K562 (cell line): ENCODE measurements at regions not wholly inside any gene's neighbourhood (a gene's known extent, or its start where the extent isn't known, plus 50 kb on each side); places are given as distances from the start of the nearest gene placed in this dataset.

Experiments
- ATAC-seq: fragments of 200-7000 bp; cut with Tn5 transposase; 3 replicates; pipeline ENCODE4 v1.9.1; 2020; ENCODE audit warnings: moderate library complexity
- BruUV-seq: library from RNA; stranded (reverse); fragments of 400-500 nt; replicated peaks from 2 replicates; lab custom pipeline; 2021; lab: Mats Ljungman, UMichigan
- CTCF ChIA-PET: fragments of 300-600 bp; formaldehyde crosslinking; extraction: SDS; loops from one replicate; lab custom pipeline; 2021; ENCODE audit warnings: low intra/inter-chr PET ratio; lab: Yijun Ruan, JAX
- POLR2A ChIA-PET: fragments of 300-600, 350-650 bp; sonication (Branson Sonifier 250); formaldehyde crosslinking; extraction: SDS; loops from one replicate; lab custom pipeline; 2021; ENCODE audit warnings: antibody characterized with exemption, inconsistent platforms; lab: Yijun Ruan, JAX
- DNase-seq, 4 experiments: peaks; one replicate each; pipeline versions ENCODE4 v3.0.0 to v3.0.0-alpha.2; 2011 to 2018; ENCODE audit warnings: low spot score in 3 of 4, mixed read lengths in 3 of 4; ENCODE audit errors: extremely low read depth in 1 of 4
- FAIRE-seq: peaks from 2 replicates; lab custom pipeline; 2011; peaks lifted over from hg19 to GRCh38; lab: Jason Lieb, UNC
- H2AFZ ChIP-seq: 2 replicates; pipeline ENCODE4 v1.6.0; 2011; ENCODE audit warnings: low read depth, low read length, control low read depth, inconsistent platforms
- H3K27ac ChIP-seq: fragments of 200-600 bp; 3 replicates; pipeline ENCODE4 v1.8.0; 2011; ENCODE audit warnings: low read depth, mild to moderate bottlenecking, control low read depth, inconsistent platforms, low read length, moderate library complexity, mixed read lengths; ENCODE audit errors: extremely low read depth
- H3K27me3 ChIP-seq, 2 experiments: fragments of 300-600 bp in 1 of 2; 2 replicates in 1 of 2; 3 replicates in 1 of 2; pipeline versions ENCODE4 v1.6.0 to v1.8.0; 2011; ENCODE audit warnings: inconsistent platforms in 2 of 2, low read length in 2 of 2, mild to moderate bottlenecking in 1 of 2, mixed read lengths in 1 of 2, moderate library complexity in 1 of 2; ENCODE audit not compliant: control insufficient read depth in 2 of 2, insufficient read depth in 2 of 2
- H3K36me3 ChIP-seq: fragments of 300-600 bp; 3 replicates; pipeline ENCODE4 v1.8.0; 2011; ENCODE audit warnings: mild to moderate bottlenecking, low read length, inconsistent platforms; ENCODE audit not compliant: control insufficient read depth, insufficient read depth
- H3K4me1 ChIP-seq, 2 experiments: fragments of 200-600 bp in 1 of 2; replicated peaks in 1 of 2; 2 replicates in 1 of 2; 3 replicates in 1 of 2; pipeline versions ENCODE4 v1.5.1 to v1.8.0; 2011; ENCODE audit warnings: inconsistent platforms in 2 of 2, low read length in 2 of 2, mild to moderate bottlenecking in 1 of 2, mixed read lengths in 1 of 2, moderate library complexity in 1 of 2; ENCODE audit not compliant: control insufficient read depth in 2 of 2, insufficient read depth in 2 of 2
- H3K4me2 ChIP-seq: 2 replicates; pipeline ENCODE4 v1.6.1; 2011; ENCODE audit warnings: low read length, control low read depth, inconsistent platforms, mixed read lengths; ENCODE audit not compliant: insufficient read depth
- H3K4me3 ChIP-seq: fragments of 200-600 bp; sonication (generic), shearing (Covaris generic); 2 replicates; pipeline ENCODE4 v1.5.1; 2016; ENCODE audit warnings: control low read depth, inconsistent platforms
- H3K79me2 ChIP-seq: fragments of 200-600 bp; 3 replicates; pipeline ENCODE4 v1.8.0; 2011; ENCODE audit warnings: low read length, inconsistent platforms; ENCODE audit not compliant: control insufficient read depth, insufficient read depth
- H3K9ac ChIP-seq, 2 experiments: 2 replicates each; pipeline versions ENCODE4 v1.6.0 to v1.6.1; 2011; ENCODE audit warnings: low read depth in 2 of 2, low read length in 2 of 2, control low read depth in 1 of 2, inconsistent platforms in 1 of 2, mild to moderate bottlenecking in 1 of 2, mixed read lengths in 1 of 2; ENCODE audit not compliant: insufficient read depth in 1 of 2
- H3K9me1 ChIP-seq: one replicate; pipeline ENCODE4 v1.6.0; 2011; ENCODE audit warnings: inconsistent platforms, mild to moderate bottlenecking, low read length, moderate library complexity; ENCODE audit not compliant: control insufficient read depth, insufficient read depth
- H3K9me3 ChIP-seq: replicated peaks from 2 replicates; pipeline ENCODE4 v1.5.1; 2011; ENCODE audit warnings: low read depth, low read length, inconsistent platforms; ENCODE audit not compliant: control insufficient read depth, insufficient read depth
- H4K20me1 ChIP-seq: replicated peaks from 2 replicates; pipeline ENCODE4 v1.6.1; 2011; ENCODE audit warnings: low read length, inconsistent platforms, mixed read lengths; ENCODE audit not compliant: control insufficient read depth, insufficient read depth
- CBX3 ChIP-seq, 2 experiments: IDR thresholded peaks; 1 replicate in 1 of 2; 2 replicates in 1 of 2; pipeline ENCODE4 v1.6.1; 2012; ENCODE audit warnings: inconsistent platforms in 2 of 2, low read length in 2 of 2, borderline replicate concordance in 1 of 2, control low read depth in 1 of 2
- CCAR2 ChIP-seq: fragments of 200-400 bp; formaldehyde crosslinking; IDR thresholded peaks from 2 replicates; pipeline ENCODE4 v1.6.1; 2017; ENCODE audit warnings: mild to moderate bottlenecking, low read depth, low read length
- CEBPB ChIP-seq: fragments of 450-650 bp; IDR thresholded peaks from 2 replicates; pipeline ENCODE4 v1.6.1; 2016; ENCODE audit warnings: missing genetic modification characterization, missing compliant biosample characterization
- GTF2E2 ChIP-seq: fragments of 200-800 bp; sonication (Bioruptor generic); IDR thresholded peaks from 2 replicates; pipeline ENCODE4 v1.6.1; 2016; ENCODE audit warnings: missing genetic modification characterization, missing compliant biosample characterization
- HNRNPH1 ChIP-seq: fragments of 200-400 bp; formaldehyde crosslinking; optimal IDR thresholded peaks from 2 replicates; pipeline ENCODE3; 2017; ENCODE audit warnings: low read depth, mild to moderate bottlenecking, low read length, moderate library complexity
- MECOM ChIP-seq: fragments of 250-450 bp; sonication (Bioruptor Pico); IDR thresholded peaks from 2 replicates; pipeline ENCODE4 v1.8.0; 2022; ENCODE audit warnings: inconsistent platforms
- RBM14 ChIP-seq: fragments of 200-400 bp; formaldehyde crosslinking; IDR thresholded peaks from 2 replicates; pipeline ENCODE4 v1.6.1; 2018; ENCODE audit warnings: low read depth, mild to moderate bottlenecking, low read length, moderate library complexity, borderline replicate concordance; ENCODE audit not compliant: insufficient read depth
- SMAD1 ChIP-seq: fragments of 150-350 bp; IDR thresholded peaks from 2 replicates; pipeline ENCODE4 v1.6.1; 2014; ENCODE audit warnings: low read length, low read depth; ENCODE audit not compliant: partially characterized antibody
- SRF ChIP-seq, 2 experiments: fragments of 250-450, 450-650 bp in 1 of 2; sonication (Bioruptor Pico) in 1 of 2; sonication (generic) in 1 of 2; formaldehyde crosslinking; IDR thresholded peaks; 2 replicates each; pipeline versions ENCODE4 v1.5.0 to v1.5.1; 2020 to 2022; ENCODE audit warnings: mild to moderate bottlenecking in 1 of 2, missing genetic modification reagents in 1 of 2
- TAF7 ChIP-seq: fragments of 450-650 bp; IDR thresholded peaks from 2 replicates; pipeline ENCODE4 v1.6.1; 2016; ENCODE audit warnings: missing genetic modification characterization, missing compliant biosample characterization
- TEAD2 ChIP-seq: fragments of 450-650 bp; IDR thresholded peaks from 2 replicates; pipeline ENCODE4 v1.6.1; 2016; ENCODE audit warnings: missing genetic modification characterization, control low read depth, missing compliant biosample characterization
- TRIM24 ChIP-seq, 2 experiments: fragments of 450-650 bp; IDR thresholded peaks; 2 replicates each; pipeline ENCODE4 v1.6.1; 2016
- U2AF2 ChIP-seq: fragments of 200-400 bp; formaldehyde crosslinking; optimal IDR thresholded peaks from 2 replicates; pipeline ENCODE3; 2017; ENCODE audit warnings: low read depth, mild to moderate bottlenecking, low read length
- ZNF12 ChIP-seq: sonication (generic); formaldehyde crosslinking; IDR thresholded peaks from 2 replicates; pipeline ENCODE4 v1.4.0; 2020; ENCODE audit warnings: mild to moderate bottlenecking, missing genetic modification reagents
- ZNF124 ChIP-seq: sonication (generic); formaldehyde crosslinking; IDR thresholded peaks from 2 replicates; pipeline ENCODE4 v1.8.1; 2022; ENCODE audit warnings: missing genetic modification reagents
- WGBS: fragments of 100-300 bp; shearing (Covaris generic); methylation state at CpG from one replicate; pipeline ENCODE4 v1.1.6; 2016; ENCODE audit warnings: low coverage, mixed read lengths; ENCODE audit not compliant: insufficient coverage; ENCODE audit errors: missing lambda C conversion rate; 5-methylcytosine and 5-hydroxymethylcytosine counted together
- in situ Hi-C: fragments of 300-500 bp; cut with MboI; formaldehyde crosslinking; loops from 4 replicates; pipeline ENCODE4 v1.15.0; 2018; ENCODE audit warnings: inconsistent platforms, mixed read lengths
- intact Hi-C: fragments of 100-400 bp; cut with micrococcal nuclease; formaldehyde crosslinking; loops from 2 replicates; pipeline ENCODE4 v1.14.2; 2022
- TF ChIP-seq, protein P1 (sequence below), 2 experiments: fragments of 450-650 bp; conservative IDR thresholded peaks; 2 replicates each; pipeline ENCODE4 v1.6.1; 2017; ENCODE audit warnings: mild to moderate bottlenecking in 2 of 2, moderate library complexity in 2 of 2

DNA sequence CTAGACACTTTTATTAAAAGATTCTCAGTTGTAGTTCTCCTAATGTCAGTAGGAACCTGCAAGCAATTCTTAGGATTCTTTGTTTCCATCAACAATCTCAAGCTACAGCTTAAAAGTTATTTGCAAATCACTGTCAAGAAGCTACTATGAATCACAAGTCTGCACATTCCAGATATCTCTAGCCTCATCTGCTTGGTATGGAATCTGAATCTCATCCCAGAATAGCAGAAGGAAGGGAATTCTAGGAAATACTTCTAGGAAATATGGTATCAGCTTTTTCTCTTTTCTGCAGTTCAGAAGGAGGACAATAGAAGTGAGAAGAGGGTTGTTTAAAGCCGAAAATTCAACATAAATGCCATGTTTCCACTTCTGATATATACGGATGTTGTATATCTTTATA lies 792.2 kb upstream of the CDH9 start:
- no peak overlapping the region for H3K9ac ChIP-seq
- H2AFZ ChIP-seq: no peak overlapping the region
- ATAC-seq (no peak), FAIRE-seq (no peak), DNase-seq (no peak)
- H3K4me2 ChIP-seq: no peak overlapping the region
- H3K27ac ChIP-seq: no peak overlapping the region
- H3K9me1 ChIP-seq: no peaks in the 10 kb centered on the region
- intact Hi-C loops (no loop called here), in situ Hi-C loops (no loop called here)
- H4K20me1 ChIP-seq: no peaks in the 10 kb centered on the region
- no peaks in the 10 kb centered on the region for H3K36me3 ChIP-seq
- 5% methylated on average over 2 of the region's 2 CpGs for WGBS
- ChIA-PET POLR2A (interaction anchor here (1.0 kb wide), 1 partner anchor 10 kb away, joined by 3 read pairs; no protein-coding TSS in a partner anchor), CTCF (no interaction called here)
- H3K4me1 ChIP-seq: no peaks in the 10 kb centered on the region
- BruUV-seq: no TSS peak
- no peak overlapping the region for H3K4me3 ChIP-seq
- TF ChIP-seq, protein P1, sequence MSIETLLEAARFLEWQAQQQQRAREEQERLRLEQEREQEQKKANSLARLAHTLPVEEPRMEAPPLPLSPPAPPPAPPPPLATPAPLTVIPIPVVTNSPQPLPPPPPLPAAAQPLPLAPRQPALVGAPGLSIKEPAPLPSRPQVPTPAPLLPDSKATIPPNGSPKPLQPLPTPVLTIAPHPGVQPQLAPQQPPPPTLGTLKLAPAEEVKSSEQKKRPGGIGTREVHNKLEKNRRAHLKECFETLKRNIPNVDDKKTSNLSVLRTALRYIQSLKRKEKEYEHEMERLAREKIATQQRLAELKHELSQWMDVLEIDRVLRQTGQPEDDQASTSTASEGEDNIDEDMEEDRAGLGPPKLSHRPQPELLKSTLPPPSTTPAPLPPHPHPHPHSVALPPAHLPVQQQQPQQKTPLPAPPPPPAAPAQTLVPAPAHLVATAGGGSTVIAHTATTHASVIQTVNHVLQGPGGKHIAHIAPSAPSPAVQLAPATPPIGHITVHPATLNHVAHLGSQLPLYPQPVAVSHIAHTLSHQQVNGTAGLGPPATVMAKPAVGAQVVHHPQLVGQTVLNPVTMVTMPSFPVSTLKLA (conservative IDR thresholded peaks at IDR 0.05): no peak
- no peak for TF ChIP-seq HNRNPH1
- TF ChIP-seq MECOM (CRISPR knock-in tag): no peak
- no peak for TF ChIP-seq TRIM24 (IDR thresholded peaks at IDR 0.05)
- no peak for TF ChIP-seq ZNF12
- no peak for TF ChIP-seq GTF2E2 (tag)
- no peak for TF ChIP-seq TAF7 (tag)
- TF ChIP-seq CEBPB (tag): no peak
- no peak for TF ChIP-seq CBX3 (IDR thresholded peaks at IDR 0.05; ENCODE audit: borderline replicate concordance in 1 of 2, low read length in 2 of 2)
- no peak for TF ChIP-seq TEAD2 (tag)
- TF ChIP-seq SMAD1: no peak
- TF ChIP-seq RBM14: no peak
- no peak for TF ChIP-seq SRF (CRISPR knock-in tag; IDR thresholded peaks at IDR 0.05)
- TF ChIP-seq U2AF2: no peak
- TF ChIP-seq CCAR2: no peak
- TF ChIP-seq ZNF124: no peak
- no peaks in the 10 kb centered on the region for H3K79me2 ChIP-seq
- H3K9me3 ChIP-seq: no peaks in the 10 kb centered on the region
- no peaks in the 10 kb centered on the region for H3K27me3 ChIP-seq
